A673 (cell line): ENCODE measurements at regions not wholly inside any gene's neighbourhood (a gene's known extent, or its start where the extent isn't known, plus 50 kb on each side); places are given as distances from the start of the nearest gene placed in this dataset.

Experiments
- BruUV-seq: library from RNA; stranded (reverse); fragments of 400-500 nt; replicated peaks from 2 replicates; lab custom pipeline; 2021; lab: Mats Ljungman, UMichigan
- CTCF ChIA-PET: fragments of 300-600 bp; sonication (Branson Sonifier 250); formaldehyde crosslinking; loops from one replicate; lab custom pipeline; 2022; ENCODE audit warnings: antibody characterized with exemption; lab: Charles Lee
- POLR2A ChIA-PET: fragments of 300-600 bp; sonication (Branson Sonifier 250); formaldehyde crosslinking; loops from one replicate; lab custom pipeline; 2022; ENCODE audit warnings: antibody characterized with exemption; ENCODE audit not compliant: low non-redundant PET; lab: Charles Lee
- DNase-seq: peaks from one replicate; pipeline ENCODE4 v3.0.0-alpha.2; 2015; ENCODE audit warnings: low spot score
- H3K27ac ChIP-seq: fragments of 200-600 bp; sonication (generic); 2 replicates; pipeline ENCODE4 v1.5.1; 2016; ENCODE audit warnings: mixed run types, low read depth, mild to moderate bottlenecking, mixed read lengths, antibody characterized with exemption, low read length; ENCODE audit not compliant: poor library complexity, severe bottlenecking
- H3K27me3 ChIP-seq: fragments of 200-600 bp; sonication (generic); replicated peaks from 2 replicates; pipeline ENCODE4 v1.6.1; 2017; ENCODE audit warnings: mixed run types, low read depth, mild to moderate bottlenecking, mixed read lengths, antibody characterized with exemption, low read length; ENCODE audit not compliant: insufficient read depth, poor library complexity
- H3K36me3 ChIP-seq: fragments of 200-600 bp; sonication (generic); 2 replicates; pipeline ENCODE4 v1.6.1; 2016; ENCODE audit warnings: mixed run types, mild to moderate bottlenecking, mixed read lengths, antibody characterized with exemption, low read length; ENCODE audit not compliant: insufficient read depth, poor library complexity, severe bottlenecking
- H3K4me1 ChIP-seq: fragments of 200-600 bp; sonication (generic); 2 replicates; pipeline ENCODE4 v1.6.1; 2017; ENCODE audit warnings: mixed run types, mild to moderate bottlenecking, mixed read lengths, antibody characterized with exemption, low read length; ENCODE audit not compliant: insufficient read depth, poor library complexity, severe bottlenecking
- H3K4me3 ChIP-seq: fragments of 200-600 bp; sonication (generic); 2 replicates; pipeline ENCODE4 v1.5.1; 2016; ENCODE audit warnings: low read depth, mixed run types, mild to moderate bottlenecking, mixed read lengths, low read length; ENCODE audit not compliant: poor library complexity, severe bottlenecking
- H3K9me3 ChIP-seq: fragments of 200-600 bp; sonication (generic); 2 replicates; pipeline ENCODE4 v1.6.1; 2016; ENCODE audit warnings: mixed run types, low read depth, mild to moderate bottlenecking, mixed read lengths, antibody characterized with exemption, low read length; ENCODE audit not compliant: poor library complexity, severe bottlenecking
- EZH2 ChIP-seq: fragments of 200-600 bp; sonication (generic); IDR thresholded peaks from 2 replicates; pipeline ENCODE4 v1.6.1; 2017; ENCODE audit warnings: borderline replicate concordance, low read depth, mild to moderate bottlenecking, mixed read lengths, antibody characterized with exemption, low read length; ENCODE audit not compliant: poor library complexity, severe bottlenecking
- intact Hi-C: fragments of 100-400 bp; cut with micrococcal nuclease; formaldehyde crosslinking; loops from one replicate; pipeline ENCODE4 v1.10.0; 2022; ENCODE audit not compliant: unreplicated experiment
- TF ChIP-seq, protein P1 (sequence below): fragments of 300-800, 200-600 bp; sonication (generic); conservative IDR thresholded peaks from 2 replicates; pipeline ENCODE4 v1.5.1; 2017; ENCODE audit warnings: low read depth, mild to moderate bottlenecking, antibody characterized with exemption, low read length, moderate library complexity, mixed read lengths

DNA sequence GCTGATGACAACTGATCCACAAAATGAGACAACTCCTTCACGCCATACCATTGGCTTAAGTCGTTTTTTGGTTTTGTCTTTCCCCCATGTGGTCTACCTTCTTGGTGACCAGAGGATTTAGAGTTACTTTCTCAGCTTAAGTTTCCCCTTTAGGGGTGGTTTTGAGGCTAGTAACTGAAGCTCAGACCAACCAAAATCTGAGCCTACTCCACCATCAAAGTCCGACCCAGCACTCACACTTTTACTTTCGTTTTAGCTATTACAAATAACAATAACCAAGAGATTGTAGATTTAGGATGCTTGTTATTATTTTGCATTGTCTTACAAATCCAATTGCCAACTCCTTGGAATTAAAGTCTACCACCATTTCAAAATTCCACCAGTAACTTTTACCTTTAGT, 130.6 kb upstream of the MDM1 start:
- intact Hi-C loops = no loop called here
- POLR2A ChIA-PET = no interaction called here
- H3K4me1 ChIP-seq = no peaks in the 10 kb centered on the region
- H3K9me3 ChIP-seq = no peaks in the 10 kb centered on the region
- DNase-seq = no peak
- TF ChIP-seq, protein P1, sequence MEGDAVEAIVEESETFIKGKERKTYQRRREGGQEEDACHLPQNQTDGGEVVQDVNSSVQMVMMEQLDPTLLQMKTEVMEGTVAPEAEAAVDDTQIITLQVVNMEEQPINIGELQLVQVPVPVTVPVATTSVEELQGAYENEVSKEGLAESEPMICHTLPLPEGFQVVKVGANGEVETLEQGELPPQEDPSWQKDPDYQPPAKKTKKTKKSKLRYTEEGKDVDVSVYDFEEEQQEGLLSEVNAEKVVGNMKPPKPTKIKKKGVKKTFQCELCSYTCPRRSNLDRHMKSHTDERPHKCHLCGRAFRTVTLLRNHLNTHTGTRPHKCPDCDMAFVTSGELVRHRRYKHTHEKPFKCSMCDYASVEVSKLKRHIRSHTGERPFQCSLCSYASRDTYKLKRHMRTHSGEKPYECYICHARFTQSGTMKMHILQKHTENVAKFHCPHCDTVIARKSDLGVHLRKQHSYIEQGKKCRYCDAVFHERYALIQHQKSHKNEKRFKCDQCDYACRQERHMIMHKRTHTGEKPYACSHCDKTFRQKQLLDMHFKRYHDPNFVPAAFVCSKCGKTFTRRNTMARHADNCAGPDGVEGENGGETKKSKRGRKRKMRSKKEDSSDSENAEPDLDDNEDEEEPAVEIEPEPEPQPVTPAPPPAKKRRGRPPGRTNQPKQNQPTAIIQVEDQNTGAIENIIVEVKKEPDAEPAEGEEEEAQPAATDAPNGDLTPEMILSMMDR = no peak
- TF ChIP-seq EZH2 = no peak
- H3K4me3 ChIP-seq = no peak overlapping the region
- H3K36me3 ChIP-seq = no peaks in the 10 kb centered on the region
- CTCF ChIA-PET = no interaction called here
- H3K27ac ChIP-seq = no peak overlapping the region
- no TSS peak for BruUV-seq
- no peaks in the 10 kb centered on the region for H3K27me3 ChIP-seq

DNA sequence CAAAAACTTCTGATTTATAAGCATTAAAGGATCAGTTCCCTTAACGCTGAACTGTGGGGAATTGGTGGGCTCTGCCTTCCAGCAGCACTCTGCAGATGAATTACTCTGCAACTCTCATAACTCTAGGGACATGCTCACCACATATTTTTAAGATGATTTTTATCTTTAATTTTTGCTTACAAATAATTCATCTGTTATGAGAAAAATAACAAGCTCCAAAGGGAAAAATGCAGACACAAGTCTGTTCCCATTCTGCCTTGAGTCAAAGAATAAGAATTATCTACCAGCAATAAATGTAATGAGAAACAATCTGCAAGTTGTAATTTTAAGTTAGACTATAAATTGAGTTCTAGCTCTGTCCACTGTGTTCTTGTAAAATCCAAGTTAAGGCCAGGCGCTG, 133.1 kb upstream of the MDM1 start:
- H3K36me3 ChIP-seq = no peaks in the 10 kb centered on the region
- no peaks in the 10 kb centered on the region for H3K27me3 ChIP-seq
- ChIA-PET CTCF (no interaction called here), POLR2A (no interaction called here)
- intact Hi-C loops = no loop called here
- H3K27ac ChIP-seq = no peak overlapping the region
- H3K4me3 ChIP-seq = no peak overlapping the region
- H3K9me3 ChIP-seq = no peaks in the 10 kb centered on the region
- TF ChIP-seq, protein P1 = no peak
- no peak for TF ChIP-seq EZH2
- no peaks in the 10 kb centered on the region for H3K4me1 ChIP-seq
- no TSS peak for BruUV-seq
- DNase-seq = no peak

DNA sequence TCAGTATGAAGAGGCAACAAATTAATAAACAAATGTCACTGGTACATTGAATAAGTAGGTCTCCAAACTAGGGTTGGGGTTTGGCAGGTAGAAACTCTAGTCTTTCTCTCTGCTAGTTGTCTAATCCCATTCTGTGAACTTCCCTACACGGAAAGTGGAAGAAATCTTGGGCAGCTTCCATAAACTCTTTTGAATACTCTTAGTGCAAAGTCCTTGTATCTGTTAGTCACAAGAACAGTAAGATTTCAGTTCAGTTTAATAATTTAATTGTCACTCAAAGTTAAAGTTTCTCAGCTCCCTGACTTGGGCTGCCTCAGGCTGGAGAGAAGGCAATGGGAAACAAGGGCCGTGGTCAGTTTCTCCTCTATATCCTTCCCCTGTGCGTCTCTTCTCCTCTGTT, 135.4 kb upstream of the MDM1 start:
- no peaks in the 10 kb centered on the region for H3K4me1 ChIP-seq
- no peaks in the 10 kb centered on the region for H3K27me3 ChIP-seq
- H3K9me3 ChIP-seq = no peaks in the 10 kb centered on the region
- no peaks in the 10 kb centered on the region for H3K36me3 ChIP-seq
- H3K4me3 ChIP-seq = no peak overlapping the region
- no peak for TF ChIP-seq EZH2
- TF ChIP-seq, protein P1 = no peak
- no peak overlapping the region for H3K27ac ChIP-seq
- intact Hi-C loops = no loop called here
- BruUV-seq = no TSS peak
- POLR2A ChIA-PET = no interaction called here
- CTCF ChIA-PET = no interaction called here
- DNase-seq = no peak
